Central memory CD8-positive, alpha-beta T cell (primary cell): ENCODE measurements at regions not wholly inside any gene's neighbourhood (a gene's known extent, or its start where the extent isn't known, plus 50 kb on each side); places are given as distances from the start of the nearest gene placed in this dataset.

Source experiments
- ATAC-seq: fragments of 150-1000 bp; cut with Tn5 transposase; replicated peaks from 2 replicates; pipeline ENCODE4 v1.10.0; 2022; ENCODE audit warnings: mild to moderate bottlenecking, moderate FRiP score, moderate number of reproducible peaks; ENCODE audit not compliant: poor library complexity, severe bottlenecking; ENCODE audit errors: extremely low read depth
- DNase-seq, 2 donors: peaks; one replicate each; pipeline ENCODE4 v3.0.0; 2021; ENCODE audit warnings: low spot score in 2 of 2
- H3K27ac Mint-ChIP-seq: one replicate; pipeline ENCODE4 v1.8.0; 2022; ENCODE audit warnings: low read depth, mild to moderate bottlenecking, moderate library complexity, mixed read lengths
- H3K27me3 Mint-ChIP-seq: one replicate; pipeline ENCODE4 v1.8.0; 2022; ENCODE audit warnings: mixed read lengths
- H3K36me3 Mint-ChIP-seq: one replicate; pipeline ENCODE4 v1.8.0; 2022; ENCODE audit warnings: mild to moderate bottlenecking, moderate library complexity, mixed read lengths; ENCODE audit not compliant: insufficient read depth
- H3K4me1 Mint-ChIP-seq: one replicate; pipeline ENCODE4 v1.8.0; 2022; ENCODE audit warnings: mixed read lengths
- H3K4me3 Mint-ChIP-seq: one replicate; pipeline ENCODE4 v1.8.0; 2022; ENCODE audit warnings: mild to moderate bottlenecking, moderate library complexity, mixed read lengths
- H3K9me3 Mint-ChIP-seq: one replicate; pipeline ENCODE4 v1.8.0; 2022; ENCODE audit warnings: mixed read lengths

DNA sequence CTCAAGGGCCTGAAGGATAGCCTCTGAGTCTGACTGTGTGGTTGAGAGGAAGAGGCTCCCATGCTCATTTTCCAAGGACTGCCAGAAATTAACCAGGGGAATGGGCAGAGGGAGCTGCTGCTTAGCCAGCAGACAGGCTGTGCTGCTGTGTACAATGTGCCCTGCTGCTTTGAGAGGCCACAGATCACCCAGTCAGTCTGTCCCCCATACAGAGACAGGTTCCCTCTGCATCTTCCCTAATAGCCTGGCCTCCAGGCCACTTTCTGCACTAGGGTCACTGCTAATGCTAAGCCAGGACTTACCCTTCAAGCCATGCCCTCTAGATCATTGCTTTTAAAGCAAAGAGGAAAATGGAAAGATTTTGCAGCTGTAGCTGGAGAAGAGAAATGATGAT, 341.1 kb downstream of the CYRIA start:
- no peaks in the 10 kb centered on the region for H3K4me1 Mint-ChIP-seq
- no peak for ATAC-seq
- H3K4me3 Mint-ChIP-seq: no peak overlapping the region

DNA sequence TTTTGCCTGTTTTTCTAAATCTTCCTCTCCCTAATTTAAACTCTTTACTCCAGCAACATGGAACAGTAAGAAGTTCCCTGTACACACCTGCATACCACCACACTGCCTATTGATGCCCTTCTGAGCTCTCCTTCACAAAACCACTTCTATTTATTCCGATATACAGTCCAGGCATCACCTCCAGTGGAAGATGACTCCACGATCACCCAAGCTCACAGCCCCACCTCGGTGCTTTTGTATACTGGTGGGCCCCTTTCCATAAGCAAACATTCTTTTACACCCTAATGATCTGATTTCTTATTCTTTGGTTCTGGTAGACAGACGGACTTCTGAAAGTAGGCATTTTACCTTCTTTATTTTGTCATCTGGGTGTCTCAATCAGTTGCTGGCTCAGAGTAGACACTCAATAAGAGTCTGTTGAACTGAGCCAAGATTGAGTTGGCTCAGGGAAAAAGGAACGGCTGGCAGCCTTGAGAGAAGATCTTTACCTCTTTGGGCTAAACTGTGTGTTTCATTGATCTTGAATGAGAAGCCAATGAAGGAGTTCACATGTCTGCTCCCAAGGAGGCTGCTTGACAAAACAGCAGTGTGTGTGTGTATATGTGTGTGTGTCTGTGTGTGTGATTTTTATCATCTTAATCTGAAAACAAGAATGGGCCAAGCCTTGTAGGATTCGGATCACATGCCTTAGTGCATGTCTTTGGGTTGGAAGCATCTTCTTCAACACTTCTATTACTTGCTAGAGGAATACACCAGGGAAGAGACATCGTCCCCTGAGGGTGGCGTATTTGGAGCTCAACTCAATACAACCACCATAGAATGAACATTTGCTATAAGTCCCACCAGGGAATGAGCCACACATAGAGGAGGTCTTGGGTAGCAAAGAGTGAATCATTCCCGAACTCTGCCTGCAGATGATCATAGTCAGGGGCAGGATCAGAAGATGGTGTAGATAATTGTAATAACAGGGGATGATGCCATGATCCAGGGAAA, 341.8 kb downstream of the CYRIA start:
- H3K4me3 Mint-ChIP-seq: no peak overlapping the region
- H3K27me3 Mint-ChIP-seq: no peaks in the 10 kb centered on the region
- peaks cover under 1% of the 10 kb centered on the region for H3K9me3 Mint-ChIP-seq
- no peaks in the 10 kb centered on the region for H3K36me3 Mint-ChIP-seq
- no peak overlapping the region for H3K27ac Mint-ChIP-seq
- H3K4me1 Mint-ChIP-seq: no peaks in the 10 kb centered on the region
- ATAC-seq: no peak
- DNase-seq: no peak

More for the DNA sequence above, 341.1 kb downstream of the CYRIA start:
- Mint-ChIP-seq H3K27me3 (no peaks in the 10 kb centered on the region), H3K36me3 (no peaks in the 10 kb centered on the region), H3K27ac (no peak overlapping the region), H3K9me3 (peaks cover 4% of the 10 kb centered on the region)
- DNase-seq: no peak

DNA sequence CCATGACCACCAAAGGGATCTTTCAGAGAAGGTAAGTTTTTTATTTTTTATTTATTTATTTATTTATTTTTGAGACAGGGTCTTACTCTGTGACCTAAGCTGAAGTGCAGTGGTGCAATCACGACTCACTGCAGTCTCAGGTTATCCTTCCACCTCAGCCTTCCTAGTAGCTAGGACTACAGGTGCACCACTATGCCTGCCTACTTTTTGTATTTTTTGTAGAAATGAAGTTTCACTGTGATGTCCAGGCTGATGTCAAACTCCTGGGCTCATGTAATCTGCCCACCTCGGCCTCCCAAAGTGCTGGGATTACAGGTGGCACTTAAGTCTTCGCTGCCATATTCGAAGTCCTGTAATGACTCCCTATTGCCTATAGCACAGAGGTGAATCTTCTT, 342.5 kb downstream of the CYRIA start:
- H3K36me3 Mint-ChIP-seq: no peaks in the 10 kb centered on the region
- H3K9me3 Mint-ChIP-seq: no peaks in the 10 kb centered on the region
- H3K4me1 Mint-ChIP-seq: no peaks in the 10 kb centered on the region
- H3K4me3 Mint-ChIP-seq: no peak overlapping the region
- H3K27ac Mint-ChIP-seq: no peak overlapping the region
- DNase-seq: no peak
- no peak for ATAC-seq
- H3K27me3 Mint-ChIP-seq: no peaks in the 10 kb centered on the region

GRCh38 chr2:16322308-16323125, 343.1 kb downstream of the CYRIA start:
- Mint-ChIP-seq H3K36me3 (no peaks in the 10 kb centered on the region), H3K4me3 (no peak overlapping the region), H3K4me1 (no peaks in the 10 kb centered on the region), H3K27ac (no peak overlapping the region), H3K9me3 (no peaks in the 10 kb centered on the region), H3K27me3 (no peaks in the 10 kb centered on the region)
- no peak for ATAC-seq
- DNase-seq: no peak

GRCh38 chr2:16321872-16322271, 343.8 kb downstream of the CYRIA start:
- H3K27me3 Mint-ChIP-seq: no peaks in the 10 kb centered on the region
- no peaks in the 10 kb centered on the region for H3K36me3 Mint-ChIP-seq
- DNase-seq (no peak), ATAC-seq (no peak)
- H3K4me1 Mint-ChIP-seq: no peaks in the 10 kb centered on the region
- no peak overlapping the region for H3K4me3 Mint-ChIP-seq
- H3K27ac Mint-ChIP-seq: no peak overlapping the region
- H3K9me3 Mint-ChIP-seq: no peaks in the 10 kb centered on the region

DNA sequence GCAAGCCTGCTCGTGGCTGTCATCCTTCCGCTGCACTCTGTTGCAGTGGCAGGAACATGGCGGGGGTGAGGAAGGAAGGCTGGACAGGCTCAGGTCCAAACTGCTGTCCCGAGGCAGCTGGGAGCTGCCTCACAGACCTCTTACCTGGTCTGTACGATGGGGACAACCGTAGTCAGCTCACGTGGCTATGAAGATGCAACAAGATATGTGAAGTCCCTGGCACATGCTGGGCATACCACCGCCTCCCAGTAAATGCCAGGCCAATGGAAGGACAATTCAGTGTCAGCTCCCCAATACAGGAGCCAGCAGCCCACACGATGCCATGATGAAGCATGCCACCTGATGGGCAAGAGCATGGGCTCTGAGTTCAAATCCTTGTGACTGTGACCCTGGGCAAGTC, 344.4 kb downstream of the CYRIA start:
- Mint-ChIP-seq H3K27ac (no peak overlapping the region), H3K4me3 (no peak overlapping the region), H3K36me3 (no peaks in the 10 kb centered on the region), H3K27me3 (no peaks in the 10 kb centered on the region), H3K4me1 (no peaks in the 10 kb centered on the region), H3K9me3 (no peaks in the 10 kb centered on the region)
- ATAC-seq: no peak
- no peak for DNase-seq

- no peak overlapping the region for H3K27ac Mint-ChIP-seq
- no peaks in the 10 kb centered on the region for H3K4me1 Mint-ChIP-seq
- no peak overlapping the region for H3K4me3 Mint-ChIP-seq
- DNase-seq (no peak), ATAC-seq (no peak)
- no peaks in the 10 kb centered on the region for H3K9me3 Mint-ChIP-seq
- no peaks in the 10 kb centered on the region for H3K27me3 Mint-ChIP-seq
- H3K36me3 Mint-ChIP-seq: no peaks in the 10 kb centered on the region
Measured at GRCh38 chr2:16320716-16321115, 344.9 kb downstream of the CYRIA start.

- no peak for DNase-seq
- H3K4me1 Mint-ChIP-seq: no peaks in the 10 kb centered on the region
- no peaks in the 10 kb centered on the region for H3K36me3 Mint-ChIP-seq
Measured at GRCh38 chr2:16319551-16320121, 346.0 kb downstream of the CYRIA start.

GRCh38 chr2:16318474-16319195, 347.0 kb downstream of the CYRIA start:
- Mint-ChIP-seq H3K9me3 (no peaks in the 10 kb centered on the region), H3K36me3 (no peaks in the 10 kb centered on the region), H3K4me1 (no peaks in the 10 kb centered on the region), H3K4me3 (no peak overlapping the region), H3K27ac (no peak overlapping the region), H3K27me3 (no peaks in the 10 kb centered on the region)
- DNase-seq: no peak
- no peak for ATAC-seq

More at GRCh38 chr2:16319551-16320121, 346.0 kb downstream of the CYRIA start:
- no peaks in the 10 kb centered on the region for H3K27me3 Mint-ChIP-seq
- no peaks in the 10 kb centered on the region for H3K9me3 Mint-ChIP-seq
- H3K4me3 Mint-ChIP-seq: no peak overlapping the region
- no peak overlapping the region for H3K27ac Mint-ChIP-seq
- no peak for ATAC-seq

DNA sequence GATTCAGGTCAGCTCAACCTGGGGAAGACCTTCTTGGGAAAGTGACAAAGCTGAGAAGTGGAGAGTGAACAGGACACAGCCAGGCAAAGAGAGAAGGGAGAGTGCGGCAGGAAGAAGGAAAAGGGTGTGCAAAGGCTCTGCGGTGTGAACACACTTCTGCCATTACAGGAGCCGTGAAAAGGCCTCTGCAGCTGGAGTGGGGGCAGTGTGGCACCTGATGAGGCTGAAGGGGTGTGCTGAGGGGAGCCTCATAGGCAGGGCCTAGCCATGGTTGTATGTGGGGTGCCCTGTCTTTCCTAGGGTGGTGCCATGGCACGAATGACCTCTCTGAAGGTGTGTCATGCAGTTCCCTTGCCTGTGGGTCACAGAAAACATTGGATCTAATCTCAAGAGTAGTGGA, 347.6 kb downstream of the CYRIA start:
- H3K9me3 Mint-ChIP-seq: no peaks in the 10 kb centered on the region
- H3K27me3 Mint-ChIP-seq: no peaks in the 10 kb centered on the region
- no peak for DNase-seq
- no peaks in the 10 kb centered on the region for H3K36me3 Mint-ChIP-seq
- H3K4me3 Mint-ChIP-seq: no peak overlapping the region
- no peak overlapping the region for H3K27ac Mint-ChIP-seq
- H3K4me1 Mint-ChIP-seq: no peaks in the 10 kb centered on the region
- ATAC-seq: no peak

GRCh38 chr2:16317211-16317830, 348.3 kb downstream of the CYRIA start:
- no peak for ATAC-seq
- Mint-ChIP-seq H3K4me3 (no peak overlapping the region), H3K27ac (no peak overlapping the region), H3K9me3 (no peaks in the 10 kb centered on the region), H3K27me3 (no peaks in the 10 kb centered on the region), H3K36me3 (no peaks in the 10 kb centered on the region), H3K4me1 (no peaks in the 10 kb centered on the region)
- no peak for DNase-seq
